ENCODE measurements at regions not wholly inside any gene's neighbourhood (a gene's known extent, or its start where the extent isn't known, plus 50 kb on each side); places are given as distances from the start of the nearest gene placed in this dataset.

DNA sequence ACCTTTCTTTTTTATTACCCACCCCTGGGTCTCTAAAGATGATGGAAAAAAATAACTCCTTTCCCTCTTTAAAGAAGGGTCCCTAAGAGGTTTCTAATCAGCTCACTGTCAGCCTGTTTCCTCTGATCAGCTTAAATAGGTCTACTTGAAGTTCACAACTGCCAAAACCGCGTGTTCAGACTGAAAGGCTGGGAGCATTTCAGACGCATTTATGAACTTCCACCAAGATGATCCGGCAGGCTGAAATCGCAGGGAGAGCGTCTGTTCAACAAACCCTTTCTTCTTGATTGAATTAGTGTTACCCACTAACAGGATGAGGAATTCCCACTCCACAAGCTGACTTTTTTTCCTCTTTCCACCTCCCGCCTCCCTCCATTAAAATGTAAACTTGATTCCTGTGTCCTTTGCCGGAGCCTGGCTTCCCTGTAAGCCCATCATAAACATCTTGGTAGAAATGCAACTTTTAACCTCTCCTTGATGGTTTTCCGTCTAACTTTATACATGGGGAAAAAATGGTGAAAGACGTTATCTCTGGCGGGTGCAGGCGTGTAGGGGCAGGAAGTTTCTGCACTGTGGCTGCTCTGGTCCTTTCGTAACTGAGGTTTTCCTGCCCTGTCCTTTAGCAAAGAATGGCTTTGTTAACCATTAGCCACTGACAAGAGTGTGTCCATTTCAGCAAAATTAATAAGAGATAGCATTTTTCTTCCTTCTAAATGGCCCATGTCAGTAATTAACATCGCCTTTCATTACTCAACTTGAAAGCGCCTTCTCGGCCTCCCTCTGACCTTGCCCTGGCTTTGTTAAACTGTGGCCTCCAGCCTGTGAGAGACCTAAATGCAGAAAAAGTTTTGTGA, 130.7 kb downstream of the BAMBI start (continued):
- TF ChIP-seq, protein P1, sequence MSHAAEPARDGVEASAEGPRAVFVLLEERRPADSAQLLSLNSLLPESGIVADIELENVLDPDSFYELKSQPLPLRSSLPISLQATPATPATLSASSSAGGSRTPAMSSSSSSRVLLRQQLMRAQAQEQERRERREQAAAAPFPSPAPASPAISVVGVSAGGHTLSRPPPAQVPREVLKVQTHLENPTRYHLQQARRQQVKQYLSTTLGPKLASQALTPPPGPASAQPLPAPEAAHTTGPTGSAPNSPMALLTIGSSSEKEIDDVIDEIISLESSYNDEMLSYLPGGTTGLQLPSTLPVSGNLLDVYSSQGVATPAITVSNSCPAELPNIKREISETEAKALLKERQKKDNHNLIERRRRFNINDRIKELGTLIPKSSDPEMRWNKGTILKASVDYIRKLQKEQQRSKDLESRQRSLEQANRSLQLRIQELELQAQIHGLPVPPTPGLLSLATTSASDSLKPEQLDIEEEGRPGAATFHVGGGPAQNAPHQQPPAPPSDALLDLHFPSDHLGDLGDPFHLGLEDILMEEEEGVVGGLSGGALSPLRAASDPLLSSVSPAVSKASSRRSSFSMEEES (CRISPR knock-in tag; IDR thresholded peaks at IDR 0.05): no peak
- TF ChIP-seq ZNF175 (CRISPR knock-in tag; IDR thresholded peaks at IDR 0.05; ENCODE audit: low read depth): peak; percentile 75; the same call in 1 of the 2 replicates
- no peak for TF ChIP-seq ZKSCAN1 (IDR thresholded peaks at IDR 0.05; ENCODE audit: low read depth, low read length)
- TF ChIP-seq NFATC3 (IDR thresholded peaks at IDR 0.05): no peak
- TF ChIP-seq, protein P2, sequence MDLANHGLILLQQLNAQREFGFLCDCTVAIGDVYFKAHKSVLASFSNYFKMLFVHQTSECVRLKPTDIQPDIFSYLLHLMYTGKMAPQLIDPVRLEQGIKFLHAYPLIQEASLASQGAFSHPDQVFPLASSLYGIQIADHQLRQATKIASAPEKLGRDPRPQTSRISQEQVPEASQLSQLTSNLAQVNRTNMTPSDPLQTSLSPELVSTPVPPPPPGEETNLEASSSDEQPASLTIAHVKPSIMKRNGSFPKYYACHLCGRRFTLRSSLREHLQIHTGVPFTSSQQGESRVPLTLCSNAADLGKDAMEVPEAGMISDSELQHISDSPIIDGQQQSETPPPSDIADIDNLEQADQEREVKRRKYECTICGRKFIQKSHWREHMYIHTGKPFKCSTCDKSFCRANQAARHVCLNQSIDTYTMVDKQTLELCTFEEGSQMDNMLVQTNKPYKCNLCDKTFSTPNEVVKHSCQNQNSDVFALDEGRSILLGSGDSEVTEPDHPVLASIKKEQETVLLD (IDR thresholded peaks at IDR 0.05): peak; percentile 10
- TF ChIP-seq ZNF76 (CRISPR knock-in tag; IDR thresholded peaks at IDR 0.05; ENCODE audit: borderline replicate concordance): peak; percentile 70; the same call in 1 of the 2 replicates
- TF ChIP-seq, protein P3, sequence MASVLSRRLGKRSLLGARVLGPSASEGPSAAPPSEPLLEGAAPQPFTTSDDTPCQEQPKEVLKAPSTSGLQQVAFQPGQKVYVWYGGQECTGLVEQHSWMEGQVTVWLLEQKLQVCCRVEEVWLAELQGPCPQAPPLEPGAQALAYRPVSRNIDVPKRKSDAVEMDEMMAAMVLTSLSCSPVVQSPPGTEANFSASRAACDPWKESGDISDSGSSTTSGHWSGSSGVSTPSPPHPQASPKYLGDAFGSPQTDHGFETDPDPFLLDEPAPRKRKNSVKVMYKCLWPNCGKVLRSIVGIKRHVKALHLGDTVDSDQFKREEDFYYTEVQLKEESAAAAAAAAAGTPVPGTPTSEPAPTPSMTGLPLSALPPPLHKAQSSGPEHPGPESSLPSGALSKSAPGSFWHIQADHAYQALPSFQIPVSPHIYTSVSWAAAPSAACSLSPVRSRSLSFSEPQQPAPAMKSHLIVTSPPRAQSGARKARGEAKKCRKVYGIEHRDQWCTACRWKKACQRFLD (CRISPR knock-in tag; IDR thresholded peaks at IDR 0.05): peak; percentile 87
- TF ChIP-seq FOXA3 (CRISPR knock-in tag; conservative IDR thresholded peaks at IDR 0.05 in 1 of 2, IDR thresholded peaks at IDR 0.05 in 1 of 2): no peak
- TF ChIP-seq ZNF583 (CRISPR knock-in tag; IDR thresholded peaks at IDR 0.05): 0 out of 2 replicates have a peak, but pooled peaks have one; percentile 11
- TF ChIP-seq CHD2 (IDR thresholded peaks at IDR 0.05; ENCODE audit: low read depth, low read length): no peak
- TF ChIP-seq PYGO2 (tag; IDR thresholded peaks at IDR 0.05): 0 out of 2 replicates have a peak, but pooled peaks have one; percentile 25
- TF ChIP-seq NR2C2 (CRISPR knock-in tag; IDR thresholded peaks at IDR 0.05): no peak
- TF ChIP-seq NR2C2 (tag; IDR thresholded peaks at IDR 0.05): peak; percentile 69
- peak; percentile 65; the same call in 1 of the 2 replicates for TF ChIP-seq KAT7 (CRISPR knock-in tag; IDR thresholded peaks at IDR 0.05; ENCODE audit: borderline replicate concordance)
- TF ChIP-seq, protein P4, sequence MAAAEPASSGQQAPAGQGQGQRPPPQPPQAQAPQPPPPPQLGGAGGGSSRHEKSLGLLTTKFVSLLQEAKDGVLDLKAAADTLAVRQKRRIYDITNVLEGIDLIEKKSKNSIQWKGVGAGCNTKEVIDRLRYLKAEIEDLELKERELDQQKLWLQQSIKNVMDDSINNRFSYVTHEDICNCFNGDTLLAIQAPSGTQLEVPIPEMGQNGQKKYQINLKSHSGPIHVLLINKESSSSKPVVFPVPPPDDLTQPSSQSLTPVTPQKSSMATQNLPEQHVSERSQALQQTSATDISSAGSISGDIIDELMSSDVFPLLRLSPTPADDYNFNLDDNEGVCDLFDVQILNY (CRISPR knock-in tag; IDR thresholded peaks at IDR 0.05): no peak
- 0 out of 2 replicates have a peak, but pooled peaks have one; percentile 25 for TF ChIP-seq KLF13 (tag; IDR thresholded peaks at IDR 0.05; ENCODE audit: borderline replicate concordance, low read depth)
- 0 out of 2 replicates have a peak, but pooled peaks have one; percentile 51 for TF ChIP-seq ZSCAN32 (CRISPR knock-in tag; IDR thresholded peaks at IDR 0.05)
- TF ChIP-seq GABPA (tag; conservative IDR thresholded peaks at IDR 0.05; ENCODE audit: low read depth): peak; percentile 3
- TF ChIP-seq RBBP5 (IDR thresholded peaks at IDR 0.05; ENCODE audit: borderline replicate concordance, insufficient read depth, low read length, poor library complexity, severe bottlenecking): peak; percentile 44
- peak; percentile 63 for TF ChIP-seq CEBPB (tag; IDR thresholded peaks at IDR 0.05)
- peak; percentile 59 for TF ChIP-seq POLR2A (conservative IDR thresholded peaks at IDR 0.05)
- TF ChIP-seq ZNF707 (CRISPR knock-in tag; conservative IDR thresholded peaks at IDR 0.05): no peak
- TF ChIP-seq GTF2A2 (tag; IDR thresholded peaks at IDR 0.05): no peak
